H9 (cell line): ENCODE measurements at regions not wholly inside any gene's neighbourhood (a gene's known extent, or its start where the extent isn't known, plus 50 kb on each side); places are given as distances from the start of the nearest gene placed in this dataset.

Source experiments
- DNase-seq: peaks from one replicate; pipeline ENCODE4 v3.0.0-alpha.2; 2017
- H2AFZ ChIP-seq: one replicate; pipeline ENCODE4 v1.6.1; 2013; ENCODE audit warnings: mild to moderate bottlenecking, low read length, control low read depth, moderate library complexity
- H2AK5ac ChIP-seq: 2 replicates; pipeline ENCODE4 v1.6.1; 2013; ENCODE audit warnings: low read length, control low read depth, mixed read lengths; ENCODE audit not compliant: insufficient read length
- H2BK120ac ChIP-seq: one replicate; pipeline ENCODE4 v1.6.1; 2013; ENCODE audit warnings: low read depth, mild to moderate bottlenecking, low read length, control low read depth, inconsistent platforms; ENCODE audit not compliant: poor library complexity, severe bottlenecking
- H2BK12ac ChIP-seq: 2 replicates; pipeline ENCODE4 v1.6.1; 2013; ENCODE audit warnings: low read length, control low read depth, mixed read lengths, low read depth; ENCODE audit not compliant: insufficient read length
- H2BK15ac ChIP-seq: 2 replicates; pipeline ENCODE4 v1.6.1; 2013; ENCODE audit warnings: low read depth, low read length, control low read depth
- H2BK20ac ChIP-seq: one replicate; pipeline ENCODE4 v1.6.1; 2013; ENCODE audit warnings: low read depth, mild to moderate bottlenecking, low read length, control low read depth, inconsistent platforms; ENCODE audit not compliant: poor library complexity, severe bottlenecking
- H2BK5ac ChIP-seq: 2 replicates; pipeline ENCODE4 v1.6.1; 2013; ENCODE audit warnings: low read length, control low read depth, mixed read lengths; ENCODE audit not compliant: insufficient read length
- H3K14ac ChIP-seq: 2 replicates; pipeline ENCODE4 v1.6.1; 2013; ENCODE audit warnings: low read length, control low read depth; ENCODE audit not compliant: insufficient read depth
- H3K18ac ChIP-seq: 2 replicates; pipeline ENCODE4 v1.6.1; 2013; ENCODE audit warnings: low read depth, mild to moderate bottlenecking, mixed read lengths, low read length, control low read depth; ENCODE audit not compliant: insufficient read length
- H3K23ac ChIP-seq: 2 replicates; pipeline ENCODE4 v1.6.1; 2013; ENCODE audit warnings: low read length, control low read depth, mixed read lengths, low read depth; ENCODE audit not compliant: insufficient read length
- H3K23me2 ChIP-seq: 2 replicates; pipeline ENCODE4 v1.6.1; 2013; ENCODE audit warnings: low read depth, mild to moderate bottlenecking, mixed read lengths, low read length, control low read depth; ENCODE audit not compliant: insufficient read length, poor library complexity, severe bottlenecking
- H3K27ac ChIP-seq: 2 replicates; pipeline ENCODE4 v1.5.1; 2013; ENCODE audit warnings: low read length, control low read depth, mixed read lengths, low read depth; ENCODE audit not compliant: insufficient read length
- H3K27me3 ChIP-seq: 2 replicates; pipeline ENCODE4 v1.6.1; 2013; ENCODE audit warnings: low read length, control low read depth, inconsistent platforms; ENCODE audit not compliant: insufficient read depth
- H3K4ac ChIP-seq: 2 replicates; pipeline ENCODE4 v1.6.1; 2013; ENCODE audit warnings: low read depth, mild to moderate bottlenecking, control low read depth, inconsistent platforms, low read length, moderate library complexity
- H3K4me1 ChIP-seq: 2 replicates; pipeline ENCODE4 v1.6.1; 2013; ENCODE audit warnings: low read length, control low read depth, inconsistent platforms; ENCODE audit not compliant: insufficient read depth
- H3K4me2 ChIP-seq: 2 replicates; pipeline ENCODE4 v1.6.1; 2013; ENCODE audit warnings: low read length, control low read depth, mixed read lengths; ENCODE audit not compliant: insufficient read length, insufficient read depth
- H3K56ac ChIP-seq: 2 replicates; pipeline ENCODE4 v1.6.1; 2013; ENCODE audit warnings: low read depth, mild to moderate bottlenecking, mixed read lengths, low read length, control low read depth; ENCODE audit not compliant: insufficient read length
- H3K79me1 ChIP-seq: 2 replicates; pipeline ENCODE4 v1.6.1; 2013; ENCODE audit warnings: low read depth, mild to moderate bottlenecking, moderate library complexity, low read length, control low read depth, inconsistent platforms; ENCODE audit not compliant: insufficient read depth, poor library complexity, severe bottlenecking
- H3K79me2 ChIP-seq: 2 replicates; pipeline ENCODE4 v1.6.1; 2013; ENCODE audit warnings: low read length, control low read depth, inconsistent platforms; ENCODE audit not compliant: insufficient read depth
- H3K9ac ChIP-seq: 2 replicates; pipeline ENCODE4 v1.6.1; 2013; ENCODE audit warnings: low read length, control low read depth, mixed read lengths; ENCODE audit not compliant: insufficient read length; ENCODE audit errors: extremely low read depth
- H3K9me3 ChIP-seq: one replicate; pipeline ENCODE4 v1.6.1; 2013; ENCODE audit warnings: low read depth, low read length, inconsistent platforms; ENCODE audit not compliant: control insufficient read depth
- H3T11ph ChIP-seq: one replicate; pipeline ENCODE4 v1.6.1; 2013; ENCODE audit warnings: mild to moderate bottlenecking, low read length, control low read depth, inconsistent platforms
- H4K20me1 ChIP-seq: one replicate; pipeline ENCODE4 v1.6.1; 2013; ENCODE audit not compliant: control insufficient read depth, insufficient read length, insufficient read depth
- H4K5ac ChIP-seq: 2 replicates; pipeline ENCODE4 v1.6.1; 2013; ENCODE audit warnings: low read depth, mild to moderate bottlenecking, mixed read lengths, low read length, control low read depth; ENCODE audit not compliant: insufficient read length
- H4K8ac ChIP-seq: replicated peaks from 2 replicates; pipeline ENCODE4 v1.6.1; 2013; ENCODE audit warnings: low read length, control low read depth, mixed read lengths, low read depth; ENCODE audit not compliant: insufficient read length
- H4K91ac ChIP-seq: 2 replicates; pipeline ENCODE4 v1.6.1; 2013; ENCODE audit warnings: low read depth, mild to moderate bottlenecking, moderate library complexity, mixed read lengths, low read length, control low read depth; ENCODE audit not compliant: insufficient read length
- H3K27ac Mint-ChIP-seq, 3 experiments: 2 replicates in 2 of 3; 3 replicates in 1 of 3; pipeline ENCODE4 v1.8.0; 2020 to 2021; ENCODE audit warnings: mixed read lengths in 3 of 3, mild to moderate bottlenecking in 1 of 3, moderate library complexity in 1 of 3
- H3K27me3 Mint-ChIP-seq: 2 replicates; pipeline ENCODE4 v1.8.0; 2021; ENCODE audit warnings: low read depth, mild to moderate bottlenecking, moderate library complexity, mixed read lengths
- H3K36me3 Mint-ChIP-seq, 3 experiments: 2 replicates in 2 of 3; 3 replicates in 1 of 3; pipeline ENCODE4 v1.8.0; 2020 to 2021; ENCODE audit warnings: low read depth in 3 of 3, mixed read lengths in 3 of 3; ENCODE audit not compliant: insufficient read depth in 1 of 3
- H3K4me1 Mint-ChIP-seq, 2 experiments: 2 replicates each; pipeline ENCODE4 v1.8.0; 2020; ENCODE audit warnings: mixed read lengths in 2 of 2
- H3K4me3 Mint-ChIP-seq, 2 experiments: 2 replicates in 1 of 2; 3 replicates in 1 of 2; pipeline ENCODE4 v1.8.0; 2020 to 2021; ENCODE audit warnings: mild to moderate bottlenecking in 2 of 2, mixed read lengths in 2 of 2, moderate library complexity in 1 of 2
- H3K9me3 Mint-ChIP-seq, 2 experiments: 2 replicates in 1 of 2; 3 replicates in 1 of 2; pipeline ENCODE4 v1.8.0; 2020; ENCODE audit warnings: mild to moderate bottlenecking in 2 of 2, mixed read lengths in 2 of 2, moderate library complexity in 1 of 2
- WGBS: extraction: QIAGEN DNeasy Blood & Tissue Kit; methylation state at CpG from one replicate; pipeline ENCODE4 v1.1.7; 2013; ENCODE audit warnings: missing lambda C conversion rate, low lambda C conversion rate, mixed read lengths; ENCODE audit not compliant: insufficient read length; ENCODE audit errors: extremely low coverage; 5-methylcytosine and 5-hydroxymethylcytosine counted together
- TF ChIP-seq, protein P1 (sequence below): fragments of 200-600 bp; sonication (generic); conservative IDR thresholded peaks from 3 replicates; pipeline ENCODE4 v1.8.0; 2021; ENCODE audit warnings: antibody characterized with exemption, mild to moderate bottlenecking

DNA sequence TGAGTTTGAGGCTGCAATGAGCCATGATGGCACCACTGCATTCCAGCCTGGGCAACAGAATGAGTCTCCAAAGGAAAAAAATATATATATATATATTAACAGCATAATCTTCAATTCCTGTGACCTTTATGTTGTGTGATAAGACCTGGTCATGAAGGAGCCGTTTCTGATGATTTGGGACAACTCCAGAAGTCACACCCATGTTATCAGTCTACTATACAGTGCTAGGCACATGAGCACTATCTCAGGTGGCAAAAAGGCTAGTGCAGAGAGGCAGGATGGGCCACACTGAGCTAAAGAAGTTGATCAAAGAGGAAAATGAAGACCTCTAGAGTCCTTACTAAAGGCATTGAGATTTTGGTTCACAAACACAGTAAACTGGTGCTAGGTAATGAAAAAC is 205.0 kb upstream of the RAD23B start:
- H3K27me3 Mint-ChIP-seq = no peaks in the 10 kb centered on the region
- Histone ChIP-seq H3K4ac (no peak overlapping the region), H3T11ph (no peak overlapping the region), H3K14ac (no peak overlapping the region), H2BK20ac (no peak overlapping the region), H2BK12ac (no peak overlapping the region), H3K9me3 (no peaks in the 10 kb centered on the region), H2BK120ac (no peak overlapping the region), H3K4me1 (no peaks in the 10 kb centered on the region), H4K91ac (no peak overlapping the region), H2BK5ac (no peak overlapping the region), H3K18ac (no peak overlapping the region), H3K27ac (no peak overlapping the region), H3K79me1 (no peaks in the 10 kb centered on the region), H3K79me2 (no peaks in the 10 kb centered on the region), H3K23ac (no peak overlapping the region), H4K20me1 (no peaks in the 10 kb centered on the region), H3K56ac (no peak overlapping the region), H3K27me3 (no peaks in the 10 kb centered on the region), H2AK5ac (no peak overlapping the region), H3K9ac (no peak overlapping the region), H3K23me2 (no peaks in the 10 kb centered on the region), H4K5ac (no peak overlapping the region), H3K4me2 (no peak overlapping the region), H4K8ac (no peak overlapping the region), H2BK15ac (no peak overlapping the region), H2AFZ (no peak overlapping the region)
- no peaks in the 10 kb centered on the region for H3K36me3 Mint-ChIP-seq
- no peaks in the 10 kb centered on the region for H3K9me3 Mint-ChIP-seq
- H3K4me3 Mint-ChIP-seq = no peak overlapping the region
- no CpG with 5 or more reads among the region's 1 CpG for WGBS
- TF ChIP-seq, protein P1, sequence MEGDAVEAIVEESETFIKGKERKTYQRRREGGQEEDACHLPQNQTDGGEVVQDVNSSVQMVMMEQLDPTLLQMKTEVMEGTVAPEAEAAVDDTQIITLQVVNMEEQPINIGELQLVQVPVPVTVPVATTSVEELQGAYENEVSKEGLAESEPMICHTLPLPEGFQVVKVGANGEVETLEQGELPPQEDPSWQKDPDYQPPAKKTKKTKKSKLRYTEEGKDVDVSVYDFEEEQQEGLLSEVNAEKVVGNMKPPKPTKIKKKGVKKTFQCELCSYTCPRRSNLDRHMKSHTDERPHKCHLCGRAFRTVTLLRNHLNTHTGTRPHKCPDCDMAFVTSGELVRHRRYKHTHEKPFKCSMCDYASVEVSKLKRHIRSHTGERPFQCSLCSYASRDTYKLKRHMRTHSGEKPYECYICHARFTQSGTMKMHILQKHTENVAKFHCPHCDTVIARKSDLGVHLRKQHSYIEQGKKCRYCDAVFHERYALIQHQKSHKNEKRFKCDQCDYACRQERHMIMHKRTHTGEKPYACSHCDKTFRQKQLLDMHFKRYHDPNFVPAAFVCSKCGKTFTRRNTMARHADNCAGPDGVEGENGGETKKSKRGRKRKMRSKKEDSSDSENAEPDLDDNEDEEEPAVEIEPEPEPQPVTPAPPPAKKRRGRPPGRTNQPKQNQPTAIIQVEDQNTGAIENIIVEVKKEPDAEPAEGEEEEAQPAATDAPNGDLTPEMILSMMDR = no peak
- H3K4me1 Mint-ChIP-seq = peaks cover 0 to 2% of the 10 kb centered on the region in 2 experiments; a peak in 1 of 4 replicates
- DNase-seq = no peak
- H3K27ac Mint-ChIP-seq = no peak overlapping the region
